Endothelial cell (in vitro differentiated cells): ENCODE measurements at regions not wholly inside any gene's neighbourhood (a gene's known extent, or its start where the extent isn't known, plus 50 kb on each side); places are given as distances from the start of the nearest gene placed in this dataset.

ENCODE experiments used
- DNase-seq: peaks from one replicate; pipeline ENCODE4 v3.0.0; 2021; ENCODE audit warnings: low spot score
- H3K27ac Mint-ChIP-seq: one replicate; pipeline ENCODE4 v1.8.0; 2021; ENCODE audit warnings: mixed read lengths, inconsistent platforms; ENCODE audit not compliant: unreplicated experiment
- H3K27me3 Mint-ChIP-seq: one replicate; pipeline ENCODE4 v1.8.0; 2021; ENCODE audit warnings: mild to moderate bottlenecking, moderate library complexity, mixed read lengths, inconsistent platforms; ENCODE audit not compliant: unreplicated experiment
- H3K36me3 Mint-ChIP-seq: one replicate; pipeline ENCODE4 v1.8.0; 2021; ENCODE audit warnings: mild to moderate bottlenecking, low read depth, mixed read lengths, inconsistent platforms; ENCODE audit not compliant: unreplicated experiment
- H3K4me1 Mint-ChIP-seq: one replicate; pipeline ENCODE4 v1.8.0; 2021; ENCODE audit warnings: mild to moderate bottlenecking, mixed read lengths, inconsistent platforms; ENCODE audit not compliant: unreplicated experiment
- H3K4me3 Mint-ChIP-seq: one replicate; pipeline ENCODE4 v1.8.0; 2021; ENCODE audit warnings: mild to moderate bottlenecking, mixed read lengths, inconsistent platforms; ENCODE audit not compliant: unreplicated experiment
- H3K9me3 Mint-ChIP-seq: one replicate; pipeline ENCODE4 v1.8.0; 2021; ENCODE audit warnings: mixed read lengths, inconsistent platforms; ENCODE audit not compliant: unreplicated experiment
- TF ChIP-seq, protein P1 (sequence below): fragments of 200-600 bp; sonication (generic); IDR thresholded peaks from one replicate; pipeline ENCODE4 v1.5.0; 2021; ENCODE audit warnings: antibody characterized with exemption; ENCODE audit not compliant: unreplicated experiment

DNA sequence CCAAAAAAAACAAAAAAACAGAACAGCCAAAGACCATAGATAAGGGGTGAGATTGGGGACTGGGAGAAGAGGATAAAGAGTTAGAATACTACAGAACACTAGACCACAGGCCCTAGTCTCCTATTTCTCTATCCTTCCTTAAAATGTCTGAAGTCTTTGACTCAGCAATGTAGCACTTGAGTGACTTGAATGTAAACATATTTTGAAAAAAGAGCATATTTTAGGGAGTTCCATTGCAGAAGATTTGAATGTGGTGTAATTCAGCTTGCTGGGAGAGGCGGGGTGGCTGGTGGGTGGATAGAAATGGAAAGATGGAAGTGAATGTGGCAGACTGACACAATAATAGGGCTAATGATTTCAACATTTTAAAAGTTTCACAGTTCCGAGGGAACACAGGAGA is 144.9 kb downstream of the CHIC2 start:
- peaks cover 3% of the 10 kb centered on the region for H3K27me3 Mint-ChIP-seq
- no peaks in the 10 kb centered on the region for H3K36me3 Mint-ChIP-seq
- no peaks in the 10 kb centered on the region for H3K9me3 Mint-ChIP-seq
- H3K4me1 Mint-ChIP-seq: peaks cover 12% of the 10 kb centered on the region
- TF ChIP-seq, protein P1, sequence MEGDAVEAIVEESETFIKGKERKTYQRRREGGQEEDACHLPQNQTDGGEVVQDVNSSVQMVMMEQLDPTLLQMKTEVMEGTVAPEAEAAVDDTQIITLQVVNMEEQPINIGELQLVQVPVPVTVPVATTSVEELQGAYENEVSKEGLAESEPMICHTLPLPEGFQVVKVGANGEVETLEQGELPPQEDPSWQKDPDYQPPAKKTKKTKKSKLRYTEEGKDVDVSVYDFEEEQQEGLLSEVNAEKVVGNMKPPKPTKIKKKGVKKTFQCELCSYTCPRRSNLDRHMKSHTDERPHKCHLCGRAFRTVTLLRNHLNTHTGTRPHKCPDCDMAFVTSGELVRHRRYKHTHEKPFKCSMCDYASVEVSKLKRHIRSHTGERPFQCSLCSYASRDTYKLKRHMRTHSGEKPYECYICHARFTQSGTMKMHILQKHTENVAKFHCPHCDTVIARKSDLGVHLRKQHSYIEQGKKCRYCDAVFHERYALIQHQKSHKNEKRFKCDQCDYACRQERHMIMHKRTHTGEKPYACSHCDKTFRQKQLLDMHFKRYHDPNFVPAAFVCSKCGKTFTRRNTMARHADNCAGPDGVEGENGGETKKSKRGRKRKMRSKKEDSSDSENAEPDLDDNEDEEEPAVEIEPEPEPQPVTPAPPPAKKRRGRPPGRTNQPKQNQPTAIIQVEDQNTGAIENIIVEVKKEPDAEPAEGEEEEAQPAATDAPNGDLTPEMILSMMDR: no peak
- DNase-seq: no peak
- H3K4me3 Mint-ChIP-seq: no peak overlapping the region
- H3K27ac Mint-ChIP-seq: no peak overlapping the region

DNA sequence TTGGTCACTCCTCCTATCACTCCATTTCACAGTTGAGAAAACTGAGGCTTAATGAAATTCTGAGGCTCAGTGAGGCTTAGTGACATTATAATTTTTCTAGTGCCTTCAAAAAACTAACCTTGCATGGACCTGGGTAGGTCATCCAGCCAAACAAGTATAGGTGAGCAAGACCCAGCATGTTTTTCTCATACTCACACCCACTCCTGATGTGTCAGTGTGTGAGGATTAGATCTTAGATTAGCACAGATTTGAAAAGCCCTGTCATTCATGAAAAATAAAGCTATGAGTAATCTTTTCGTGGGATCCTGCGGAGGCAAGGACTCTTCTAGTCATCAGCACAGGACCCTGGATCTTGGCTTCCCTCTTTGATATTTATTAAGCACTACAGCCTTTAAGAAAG is 146.7 kb downstream of the CHIC2 start:
- H3K4me3 Mint-ChIP-seq: no peak overlapping the region
- H3K4me1 Mint-ChIP-seq: peaks cover 11% of the 10 kb centered on the region
- no peak overlapping the region for H3K27ac Mint-ChIP-seq
- no peaks in the 10 kb centered on the region for H3K9me3 Mint-ChIP-seq
- TF ChIP-seq, protein P1: no peak
- H3K27me3 Mint-ChIP-seq: peaks cover 3% of the 10 kb centered on the region
- H3K36me3 Mint-ChIP-seq: no peaks in the 10 kb centered on the region
- DNase-seq: no peak

DNA sequence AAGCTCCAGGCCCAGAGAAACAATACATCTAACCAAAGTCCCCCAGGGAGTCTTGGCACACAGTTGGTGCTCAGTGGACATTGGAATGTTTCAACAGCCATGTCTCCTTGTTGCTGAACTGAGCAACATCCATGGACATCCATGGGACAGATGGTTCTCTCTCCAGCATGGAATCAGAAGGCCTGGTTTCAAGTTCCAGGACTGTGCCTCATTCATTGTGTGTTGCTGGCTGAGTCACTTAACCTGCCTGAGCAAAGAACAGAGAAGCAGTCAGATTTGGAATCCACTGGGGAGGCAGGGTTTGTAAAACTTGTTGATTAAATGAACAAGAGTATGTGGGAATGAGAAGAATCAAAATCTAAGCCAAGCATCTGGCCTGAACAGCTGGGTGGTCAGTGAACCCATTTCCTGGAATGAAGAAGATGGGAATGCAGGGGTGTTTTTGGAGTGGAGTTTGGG is 147.9 kb downstream of the CHIC2 start:
- H3K27ac Mint-ChIP-seq: no peak overlapping the region
- H3K9me3 Mint-ChIP-seq: no peaks in the 10 kb centered on the region
- TF ChIP-seq, protein P1: no peak
- peaks cover 11% of the 10 kb centered on the region for H3K4me1 Mint-ChIP-seq
- H3K36me3 Mint-ChIP-seq: no peaks in the 10 kb centered on the region
- peaks cover 2% of the 10 kb centered on the region for H3K27me3 Mint-ChIP-seq
- DNase-seq: no peak
- no peak overlapping the region for H3K4me3 Mint-ChIP-seq

DNA sequence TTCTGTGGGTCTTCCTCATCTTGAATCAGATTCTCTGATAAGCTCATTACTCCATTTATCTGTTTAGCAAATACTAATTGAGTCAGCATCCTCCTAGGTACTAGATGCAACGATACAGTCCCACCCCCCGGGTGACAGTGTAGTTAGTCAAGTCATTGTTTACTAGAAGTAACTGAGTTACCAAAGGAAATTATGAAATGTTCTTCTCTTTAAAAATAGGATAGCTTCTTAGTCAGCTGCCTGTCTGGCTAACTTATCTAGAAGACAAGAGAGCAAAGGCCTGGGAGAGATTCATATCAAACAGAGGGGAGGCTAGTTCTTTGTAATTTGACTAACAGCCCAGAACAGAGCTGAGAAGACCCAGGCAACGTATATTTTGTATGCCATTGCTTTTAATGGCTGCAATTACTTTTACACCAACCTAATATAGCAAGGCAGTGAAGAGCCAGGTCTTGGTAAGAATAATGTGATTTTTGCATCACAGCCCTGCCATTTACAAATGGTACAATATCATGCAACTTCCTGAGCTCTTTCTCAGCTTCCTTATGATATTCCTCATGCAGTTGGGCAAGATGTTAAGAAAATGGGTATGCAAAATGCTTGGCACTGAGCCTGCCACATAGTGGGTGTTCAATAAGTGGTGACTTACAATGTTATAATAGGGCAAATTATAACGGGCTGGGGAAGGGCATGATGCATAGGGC is 149.9 kb downstream of the CHIC2 start:
- DNase-seq: no peak
- H3K4me3 Mint-ChIP-seq: no peak overlapping the region
- no peaks in the 10 kb centered on the region for H3K36me3 Mint-ChIP-seq
- no peak overlapping the region for H3K27ac Mint-ChIP-seq
- TF ChIP-seq, protein P1: no peak
- no peaks in the 10 kb centered on the region for H3K9me3 Mint-ChIP-seq
- H3K4me1 Mint-ChIP-seq: peaks cover 2% of the 10 kb centered on the region
- H3K27me3 Mint-ChIP-seq: peaks cover 2% of the 10 kb centered on the region

DNA sequence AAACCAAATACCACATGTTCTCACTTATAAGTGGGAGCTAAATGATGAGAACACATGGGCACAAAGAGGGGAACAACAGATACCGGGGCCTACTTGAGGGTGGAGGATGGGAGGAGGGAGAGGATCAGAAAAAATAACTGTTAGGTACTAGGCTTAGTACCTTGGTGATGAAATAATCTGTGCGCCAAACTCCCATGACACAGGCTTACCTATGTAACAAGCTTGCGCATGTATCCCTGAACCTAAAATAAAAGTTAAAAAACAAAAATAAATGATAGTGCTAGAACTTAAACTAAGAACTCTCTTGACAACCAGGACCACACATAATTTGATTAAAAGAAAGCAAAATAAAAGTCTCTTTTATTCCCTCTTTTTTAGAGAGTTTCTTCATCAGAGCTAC is 150.6 kb downstream of the CHIC2 start:
- Mint-ChIP-seq H3K27me3 (peaks cover 2% of the 10 kb centered on the region), H3K4me3 (no peak overlapping the region), H3K27ac (no peak overlapping the region), H3K9me3 (no peaks in the 10 kb centered on the region), H3K4me1 (no peaks in the 10 kb centered on the region), H3K36me3 (no peaks in the 10 kb centered on the region)
- TF ChIP-seq, protein P1: no peak
- no peak for DNase-seq
